Sciatic nerve (tissue), 2 donors: ENCODE measurements at regions not wholly inside any gene's neighbourhood (a gene's known extent, or its start where the extent isn't known, plus 50 kb on each side); places are given as distances from the start of the nearest gene placed in this dataset.
A peak's percentile ranks its signal among the peaks of the same experiment; 100 is the strongest.
"Not testable (repeated sequence)": the region's sequence is repeated elsewhere in the genome, so short reads cannot be mapped to it uniquely, and the experiment has no call there.

Experiments
- ATAC-seq: fragments of 200-7000 bp; cut with Tn5 transposase; one replicate; pipeline ENCODE4 v1.9.1; 2020; ENCODE audit warnings: mild to moderate bottlenecking, moderate library complexity
- DNase-seq: peaks from one replicate; pipeline ENCODE4 v3.0.0-alpha.2; 2020; ENCODE audit warnings: low spot score
- intact Hi-C: fragments of 100-400 bp; cut with DNase I; formaldehyde crosslinking; loops from one replicate; pipeline ENCODE4 v1.14.2; 2022
- donor health status: DM: no; HTN: no; CAD: no.
- donor health status: DM: no; HTN: no; CAD: no.

DNA sequence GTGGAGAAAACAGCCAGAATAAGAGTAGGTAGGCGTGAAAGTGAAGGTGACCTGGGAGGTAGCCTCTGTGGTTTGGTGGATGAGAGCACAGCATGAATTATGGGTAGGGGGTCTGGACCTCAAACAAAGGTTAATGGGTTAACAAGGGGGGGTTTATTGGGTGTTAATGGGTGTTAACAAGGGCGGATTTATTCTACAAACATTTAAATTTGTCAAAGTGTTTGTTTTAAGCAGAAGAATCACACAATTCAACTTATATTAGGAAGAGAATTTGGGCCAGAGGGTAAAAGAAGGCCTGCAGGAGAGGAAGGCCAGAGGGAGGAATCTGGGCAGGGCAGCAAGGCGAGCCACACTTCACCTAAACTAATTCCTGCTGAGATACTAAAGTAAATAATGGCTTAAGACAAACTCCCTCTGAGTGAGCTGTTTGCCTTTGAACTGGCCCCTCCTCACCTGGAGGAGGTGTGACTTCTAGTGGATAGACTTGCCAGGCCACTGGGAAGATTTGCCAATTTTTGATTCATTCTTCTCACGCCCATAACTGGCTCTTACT lies 191.7 kb downstream of the GIPC2 start:
- no peak for DNase-seq
- peak; percentile 29 for ATAC-seq
- intact Hi-C loops = no loop called here

DNA sequence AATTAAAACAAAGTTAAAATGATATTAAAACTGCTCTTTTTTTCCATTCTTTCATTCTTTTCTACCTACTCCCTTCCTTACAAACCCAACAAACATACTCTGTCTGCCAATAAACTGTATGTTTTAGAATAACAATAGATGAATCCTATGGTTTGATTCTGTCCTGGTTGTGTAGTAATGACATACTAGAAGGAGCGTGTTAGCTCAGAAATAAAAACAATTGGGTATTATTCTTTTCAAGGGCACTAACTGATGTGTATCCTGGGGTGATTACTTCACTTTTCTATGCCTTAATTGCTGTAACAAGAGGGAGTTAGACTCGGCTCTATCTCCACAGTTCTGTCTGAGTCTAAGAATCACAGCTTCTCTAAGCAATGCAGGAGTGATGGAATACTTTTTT lies 194.4 kb downstream of the GIPC2 start:
- intact Hi-C loops = no loop called here
- DNase-seq (no peak), ATAC-seq (no peak)

DNA sequence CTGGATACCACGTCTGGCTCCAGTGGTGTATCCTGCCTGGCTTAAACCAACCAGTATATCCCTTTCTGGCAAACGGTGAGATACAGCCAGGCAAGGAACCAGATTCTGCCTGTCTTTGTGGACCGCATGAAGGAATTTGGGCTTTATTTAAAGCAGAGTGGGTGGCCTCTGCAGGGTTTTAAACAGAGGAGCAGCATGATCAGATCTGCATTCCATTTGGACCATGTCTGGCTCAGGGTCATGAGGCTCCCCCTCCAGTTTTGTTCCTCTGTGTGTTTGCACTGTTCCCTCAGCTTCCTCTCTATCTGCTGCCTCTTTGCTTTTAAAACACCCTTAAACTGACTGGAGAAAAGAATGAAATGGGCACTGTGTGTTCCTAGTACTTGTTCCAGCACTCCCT lies 195.0 kb downstream of the GIPC2 start:
- no peak for DNase-seq
- ATAC-seq = peak; percentile 75
- intact Hi-C loops = no loop called here

DNA sequence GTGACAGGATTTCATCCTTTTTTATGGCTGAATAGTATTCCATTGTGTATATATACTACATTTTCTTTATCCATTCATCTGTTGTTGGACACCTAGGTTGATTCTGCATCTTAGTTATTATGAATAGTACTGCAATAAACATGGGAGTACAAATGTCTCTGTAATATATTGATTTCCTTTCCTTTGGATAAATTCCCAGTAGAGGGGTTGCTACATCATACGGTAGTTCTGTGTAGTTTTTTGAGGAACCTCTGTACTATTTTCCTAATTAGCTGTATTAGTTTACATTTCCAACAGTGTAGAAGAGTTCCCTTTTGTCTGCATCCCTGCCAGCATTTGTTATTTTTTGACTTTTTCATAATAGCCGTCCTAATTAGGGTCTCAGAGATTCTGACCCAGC lies 201.3 kb downstream of the GIPC2 start:
- ATAC-seq (no peak), DNase-seq (no peak)
- intact Hi-C loops = no loop called here

DNA sequence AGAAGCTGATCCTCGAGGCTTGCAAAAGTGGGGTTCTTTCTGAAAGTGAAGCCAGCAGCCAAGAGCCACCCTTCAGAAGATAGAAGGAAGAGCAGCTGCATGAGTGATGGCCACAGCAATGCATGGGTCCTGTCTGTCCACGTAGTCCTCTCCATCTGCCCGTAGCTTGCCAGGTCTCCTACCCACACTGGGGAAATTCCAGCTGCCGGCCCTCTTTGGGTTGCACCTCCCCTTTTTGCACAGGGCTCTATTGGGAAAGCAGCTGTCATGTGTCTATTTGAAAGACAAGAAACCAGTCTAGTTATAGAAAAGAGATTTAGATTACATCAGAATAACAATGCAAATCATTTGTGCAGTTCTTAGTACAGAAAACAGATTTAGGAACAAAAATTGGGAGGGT lies 204.4 kb downstream of the GIPC2 start:
- ATAC-seq (peak; percentile 60), DNase-seq (no peak)
- intact Hi-C loops = no loop called here

DNA sequence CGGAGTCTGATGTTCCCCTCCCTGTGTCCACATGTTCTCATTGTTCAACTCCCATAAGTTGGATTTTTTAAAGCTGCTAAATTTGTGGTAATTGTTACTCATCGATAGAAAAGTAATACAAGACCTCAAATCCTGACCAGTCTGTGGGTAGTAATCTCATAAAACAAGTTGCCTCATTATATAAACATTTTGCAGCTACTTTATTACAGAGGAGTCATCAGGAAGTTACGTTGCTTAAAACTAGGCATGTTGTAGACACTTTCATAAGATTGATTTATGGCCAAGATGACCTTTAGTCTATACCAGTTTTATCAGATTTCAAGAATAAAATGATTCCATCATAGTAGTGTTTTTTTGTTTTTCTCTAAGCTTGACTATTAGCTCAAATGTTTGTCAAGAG lies 208.8 kb downstream of the GIPC2 start:
- ATAC-seq (no peak), DNase-seq (no peak)
- intact Hi-C loops = no loop called here

DNA sequence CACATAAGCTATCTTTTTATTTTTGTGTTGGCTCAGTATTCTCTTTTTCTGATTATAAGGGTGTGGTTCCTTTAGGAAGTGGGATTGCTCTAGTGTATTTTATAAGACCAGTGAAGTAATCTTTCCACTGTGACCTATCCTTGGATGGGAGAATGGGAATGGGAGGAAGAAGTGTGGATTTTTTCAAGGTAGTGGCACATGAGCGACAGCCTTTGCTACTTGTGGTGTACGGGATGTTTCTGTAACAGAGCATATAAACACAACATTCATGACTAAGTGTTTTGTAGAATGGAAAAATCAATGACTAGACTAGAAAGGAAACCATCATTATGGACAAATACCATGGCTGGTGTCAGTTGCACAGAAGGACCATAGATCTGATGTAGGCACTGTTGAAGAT lies 209.6 kb downstream of the GIPC2 start:
- ATAC-seq (peak; percentile 77), DNase-seq (no peak)
- intact Hi-C loops = no loop called here

DNA sequence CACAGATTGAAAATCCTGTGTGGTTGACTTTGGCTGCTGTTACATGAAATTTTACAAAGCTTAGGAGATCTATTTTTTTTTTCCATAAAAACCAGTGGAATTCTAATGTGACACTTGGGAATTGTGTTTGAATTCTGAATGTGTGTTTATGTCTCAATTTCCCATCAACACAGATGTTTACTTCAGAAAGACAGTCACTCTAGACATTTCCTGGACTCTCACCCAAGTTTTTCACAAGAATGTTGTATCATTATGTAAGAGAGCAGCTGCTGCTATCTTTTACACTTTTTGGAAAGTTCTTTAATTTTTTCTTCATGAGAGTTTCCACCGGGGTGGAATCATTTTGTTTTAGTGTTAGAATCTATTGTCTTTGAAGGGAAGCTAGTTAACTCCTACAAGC lies 210.1 kb downstream of the GIPC2 start:
- intact Hi-C loops = no loop called here

DNA sequence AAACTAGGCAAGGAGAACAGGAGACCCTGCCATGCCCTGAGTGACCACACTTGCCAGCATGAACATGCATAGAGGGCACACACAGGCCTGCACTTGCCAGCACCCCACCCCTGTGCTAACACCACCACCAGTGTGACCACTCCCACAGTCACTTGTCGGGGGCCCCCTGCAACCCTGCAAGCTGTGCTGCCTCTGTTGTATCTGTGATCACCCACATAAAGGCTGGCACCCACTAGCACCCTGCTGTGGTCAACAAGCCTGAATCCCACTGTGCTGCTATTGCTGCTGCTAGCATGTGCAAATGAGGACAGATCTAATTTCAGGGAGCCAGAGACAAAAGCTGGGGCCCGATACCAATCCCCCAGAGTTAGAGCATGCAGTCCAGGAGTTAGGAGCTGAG lies 217.7 kb downstream of the GIPC2 start:
- ATAC-seq = no peak
- DNase-seq = no peak
- intact Hi-C loops = no loop called here

More for the DNA sequence above, 210.1 kb downstream of the GIPC2 start:
- ATAC-seq (peak; percentile 73), DNase-seq (no peak)

DNA sequence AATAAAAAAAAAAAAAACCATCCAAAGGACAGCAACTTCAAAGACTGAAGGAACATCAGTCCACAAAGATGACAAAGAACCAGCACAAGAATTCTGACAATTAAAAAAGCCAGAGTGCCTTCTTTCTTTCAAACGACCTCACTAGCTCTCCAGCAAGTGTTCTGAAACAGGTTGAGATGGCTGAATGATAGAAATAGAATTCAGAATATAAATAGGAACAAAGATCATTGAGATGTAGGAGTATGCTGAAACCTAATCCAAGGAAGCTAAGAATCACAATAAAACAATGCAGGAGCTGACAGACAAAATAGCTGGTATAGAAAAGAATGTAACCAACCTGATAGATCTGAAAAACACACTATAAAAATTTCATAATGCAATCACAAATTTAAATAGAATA lies 218.2 kb downstream of the GIPC2 start:
- ATAC-seq (no peak), DNase-seq (no peak)
- intact Hi-C loops = no loop called here

DNA sequence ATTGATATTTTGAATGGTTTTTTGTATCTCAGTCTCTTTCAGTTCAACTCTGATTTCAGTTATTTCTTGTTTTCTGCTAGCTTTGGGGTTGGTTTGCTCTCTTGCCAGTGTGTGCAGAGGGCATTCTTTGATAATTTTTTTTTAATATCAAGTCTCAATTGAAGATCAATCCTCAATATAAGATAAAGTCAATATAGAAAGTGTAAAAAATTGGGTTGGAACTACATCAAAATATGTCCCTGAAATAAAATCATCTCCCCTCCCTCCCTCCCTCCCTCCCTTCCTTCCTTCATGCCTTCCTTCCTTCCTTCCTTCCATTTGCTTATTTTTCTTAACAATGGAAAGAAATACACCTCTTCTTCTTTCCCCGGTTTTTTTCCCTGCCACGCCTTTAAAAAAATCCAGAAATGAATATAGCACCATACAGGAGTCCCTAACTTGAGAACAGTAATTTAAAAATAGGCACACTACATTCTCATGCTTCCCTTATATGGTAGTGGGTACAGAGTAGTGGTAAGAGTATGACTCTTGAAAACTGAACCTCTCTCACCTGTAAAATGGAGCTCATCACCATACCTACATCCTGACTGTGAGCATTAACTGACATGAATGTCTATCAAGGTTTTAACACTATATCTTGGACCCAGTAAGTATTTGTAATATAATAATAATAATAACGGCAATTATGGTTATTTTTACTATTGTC lies 221.9 kb downstream of the GIPC2 start:
- intact Hi-C loops = no loop called here
- DNase-seq = no peak
- ATAC-seq = no peak

DNA sequence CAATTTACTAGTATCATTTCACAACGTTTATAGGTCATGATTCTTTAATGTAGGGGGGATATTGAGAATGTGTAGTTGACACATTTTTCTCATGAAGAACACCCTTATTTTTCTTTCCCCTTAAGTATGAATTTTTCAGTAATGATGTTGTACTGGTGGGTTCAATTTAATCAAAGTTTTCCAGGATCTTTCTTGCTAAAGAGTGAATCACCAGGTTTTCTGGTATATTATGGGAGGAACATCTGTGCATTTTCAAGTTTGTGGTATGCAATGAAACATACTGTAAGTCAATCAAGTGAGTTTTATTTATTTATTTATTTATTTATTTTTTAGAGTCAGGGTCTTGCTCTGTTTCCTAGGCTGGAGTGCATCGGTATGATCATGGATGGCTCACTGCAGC lies 221.2 kb upstream of the PTGFR start:
- intact Hi-C loops = no loop called here
- no peak for DNase-seq
- ATAC-seq = no peak

DNA sequence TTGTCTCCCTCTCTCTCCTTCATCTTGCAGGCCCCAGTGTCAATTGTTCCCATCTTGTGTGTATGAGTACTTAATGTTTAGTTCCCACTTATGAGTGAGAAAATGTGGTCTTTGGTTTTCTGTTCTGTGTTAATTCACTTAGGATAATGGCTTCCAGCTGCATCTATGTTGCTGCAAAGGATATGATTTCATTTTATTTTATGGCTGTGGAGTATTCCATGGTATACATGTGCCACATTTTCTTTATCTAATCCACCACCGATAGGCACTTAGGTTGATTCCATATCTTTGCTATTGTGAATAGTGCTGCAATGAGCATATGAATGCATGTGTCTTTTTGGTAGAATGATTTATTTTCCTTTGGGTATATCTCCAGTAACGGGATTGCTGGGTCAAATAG lies 219.4 kb upstream of the PTGFR start:
- ATAC-seq, intact Hi-C loops, DNase-seq: not testable (repeated sequence)

DNA sequence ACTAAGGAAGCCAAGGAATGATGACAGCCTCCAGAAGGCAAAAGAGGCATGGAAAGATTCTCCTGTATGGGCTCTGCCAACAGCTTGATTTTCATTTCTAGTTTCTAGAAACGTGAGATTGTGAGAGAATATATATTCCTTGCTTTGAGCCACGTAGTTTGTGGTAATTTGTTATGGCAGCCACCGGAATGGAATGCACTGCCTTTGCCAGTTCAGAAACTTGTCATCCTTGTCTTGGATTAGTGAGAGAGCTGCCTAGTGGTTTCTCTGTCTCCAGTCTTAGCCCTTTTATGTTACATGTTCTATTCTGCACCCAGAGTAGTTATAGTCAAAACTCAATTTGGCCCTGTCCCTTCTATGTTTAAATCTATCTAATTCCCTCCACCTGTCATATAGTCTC lies 216.0 kb upstream of the PTGFR start:
- intact Hi-C loops = no loop called here
- DNase-seq (no peak), ATAC-seq (no peak)

DNA sequence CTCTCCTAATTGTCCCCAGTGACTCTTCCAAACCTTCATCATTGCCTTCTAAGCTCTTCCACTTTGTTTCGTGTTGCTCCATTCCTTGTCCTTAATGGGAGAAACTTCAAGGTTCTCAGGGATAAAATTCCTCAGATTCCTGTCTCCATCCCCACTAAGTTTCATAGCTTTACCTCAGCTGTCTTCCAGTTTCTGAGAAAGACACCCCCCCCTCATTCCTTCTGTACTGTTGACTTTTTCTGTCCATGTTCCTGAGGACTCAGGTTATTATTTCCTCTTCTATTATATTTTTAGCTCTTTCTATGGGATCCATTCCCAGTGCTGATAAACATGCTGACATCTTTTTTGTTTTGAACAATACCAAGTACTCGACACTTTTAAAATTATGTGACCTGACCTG lies 215.3 kb upstream of the PTGFR start:
- ATAC-seq = no peak
- DNase-seq = no peak
- intact Hi-C loops = no loop called here

DNA sequence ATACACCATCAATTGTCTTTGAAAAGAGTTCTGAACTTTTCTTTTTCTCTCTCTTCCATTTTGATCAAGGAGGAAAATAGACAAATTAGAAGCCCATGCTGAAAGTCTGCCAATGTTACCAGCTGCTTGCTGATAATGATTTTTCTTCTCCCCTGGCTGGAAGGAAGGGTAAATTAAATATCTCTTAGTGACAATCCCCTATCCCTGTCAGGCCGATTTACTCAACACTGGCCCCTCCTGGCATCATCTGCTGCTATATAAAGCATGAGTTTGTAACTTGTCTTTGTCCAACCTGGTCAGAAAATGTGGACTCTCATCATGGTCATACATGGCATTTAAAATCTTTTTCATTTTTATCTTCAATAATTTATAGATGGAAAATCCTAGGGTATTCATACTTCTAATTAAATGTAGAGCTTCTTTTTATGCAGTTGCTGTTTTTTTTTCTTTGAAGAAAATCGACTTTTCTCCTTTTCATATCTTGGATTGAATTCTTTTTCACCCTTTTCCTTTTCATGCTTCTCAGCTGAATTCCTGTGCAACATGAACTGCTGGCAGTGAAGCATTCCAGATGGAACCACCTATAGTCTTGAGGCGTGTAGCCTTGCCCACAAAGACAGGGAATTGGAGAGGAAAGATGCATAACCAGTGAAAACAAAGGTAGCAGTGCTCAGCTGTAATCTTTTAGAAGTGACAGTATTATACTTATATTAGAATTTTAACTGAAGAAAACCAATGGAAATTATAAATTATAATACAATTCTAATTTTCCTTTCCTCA lies 214.7 kb upstream of the PTGFR start:
- no peak for ATAC-seq

DNA sequence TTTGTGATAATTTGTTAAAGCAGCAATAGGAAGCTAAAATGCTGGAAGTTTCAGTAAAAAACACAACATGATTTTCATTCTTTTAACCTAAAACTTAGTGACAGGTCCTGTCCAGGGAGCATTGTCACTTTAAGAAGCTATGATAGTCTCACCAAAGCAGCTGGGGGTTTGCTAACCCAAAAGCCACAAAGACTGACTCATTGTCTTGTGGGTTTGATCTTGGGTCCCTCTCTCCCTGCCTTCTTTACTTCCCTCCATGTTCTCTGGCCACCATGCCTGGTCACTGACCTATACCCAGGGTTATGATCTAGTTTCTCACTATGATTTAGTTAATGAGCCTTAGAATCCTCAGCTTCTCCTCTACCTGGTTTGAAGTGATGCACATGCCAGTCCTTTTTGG lies 213.5 kb upstream of the PTGFR start:
- ATAC-seq (no peak), DNase-seq (no peak)
- intact Hi-C loops = no loop called here

More for the DNA sequence above, 214.7 kb upstream of the PTGFR start:
- no peak for DNase-seq
- intact Hi-C loops = no loop called here

DNA sequence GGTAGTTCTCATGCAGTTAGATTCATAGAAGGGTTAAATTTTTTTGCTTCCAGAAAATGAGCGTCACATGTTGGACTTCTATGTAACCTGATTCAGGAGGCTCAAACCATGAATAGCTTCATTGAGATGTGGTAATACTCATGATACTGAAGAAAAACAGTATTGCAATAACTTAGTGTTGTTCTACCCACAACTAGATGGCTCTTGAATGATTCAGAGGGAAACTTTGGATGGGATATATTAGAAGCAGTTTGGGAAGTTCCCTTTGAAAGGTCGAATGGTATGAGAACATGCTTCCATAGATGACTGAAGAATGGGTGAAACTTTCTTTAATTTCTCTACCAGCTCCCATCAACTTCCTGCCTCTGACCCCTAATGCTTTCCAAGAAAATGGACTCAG lies 211.7 kb upstream of the PTGFR start:
- DNase-seq (no peak), ATAC-seq (peak; percentile 95)
- intact Hi-C loops = no loop called here

DNA sequence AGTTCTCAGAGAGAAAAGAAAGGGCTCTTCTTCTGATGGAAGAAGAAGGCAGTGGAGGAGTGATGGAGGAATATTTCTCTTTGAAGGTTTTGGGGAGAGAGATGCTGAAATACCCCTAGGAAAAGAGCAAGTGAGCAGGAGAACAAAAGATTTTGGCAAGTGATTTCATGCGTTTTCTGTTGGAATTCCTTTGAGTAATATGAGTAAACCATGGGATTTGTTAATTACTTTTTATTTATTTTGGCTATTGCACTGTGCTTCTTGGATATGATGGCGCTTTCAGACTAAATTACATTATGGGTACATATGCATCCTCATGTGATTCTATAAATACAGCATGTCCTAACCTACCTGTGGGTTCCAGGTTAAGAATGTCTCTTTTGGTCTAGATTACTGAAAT lies 210.1 kb upstream of the PTGFR start:
- ATAC-seq (no peak), DNase-seq (no peak)
- intact Hi-C loops = no loop called here

DNA sequence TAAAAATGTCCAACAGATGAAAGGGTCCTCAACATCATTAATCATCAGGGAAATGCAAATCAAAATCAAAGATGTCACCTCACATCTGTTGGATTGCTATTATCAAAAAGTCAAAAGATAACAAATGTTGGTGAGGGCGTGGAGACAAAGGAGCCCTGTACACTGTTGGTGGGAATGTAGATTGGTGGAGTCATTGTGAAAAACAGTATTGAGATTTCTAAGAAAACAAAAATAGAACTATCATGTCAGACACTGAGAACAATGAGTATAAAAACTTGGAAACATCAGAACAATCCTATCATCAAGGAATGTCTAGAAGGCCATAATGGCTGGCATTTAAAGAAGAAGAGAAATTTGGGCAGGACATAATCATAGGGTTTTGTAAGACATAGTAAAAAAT lies 209.2 kb upstream of the PTGFR start:
- ATAC-seq = no peak
- no peak for DNase-seq
- intact Hi-C loops = no loop called here

DNA sequence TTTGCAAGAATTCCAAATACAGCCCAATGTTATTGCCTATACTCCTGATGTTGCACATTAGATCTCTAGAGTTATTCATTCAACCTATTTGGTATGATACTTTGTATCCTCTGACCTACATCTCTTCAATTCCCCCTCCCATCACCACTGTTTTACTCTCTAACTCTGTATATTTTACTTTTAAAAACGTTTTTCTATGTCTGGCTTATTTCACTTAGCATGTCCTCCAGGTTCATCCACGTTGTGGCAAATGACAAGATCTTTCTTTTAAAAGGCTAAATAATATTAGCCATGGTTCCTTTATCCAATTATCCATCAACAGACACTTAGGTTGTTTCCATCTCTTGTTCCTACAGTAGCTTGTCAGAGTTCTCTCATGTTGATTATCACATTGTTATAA lies 207.1 kb upstream of the PTGFR start:
- intact Hi-C loops = no loop called here
- no peak for DNase-seq
- no peak for ATAC-seq
